Subcutaneous abdominal adipose tissue (tissue), 5 donors: ENCODE measurements at regions not wholly inside any gene's neighbourhood (a gene's known extent, or its start where the extent isn't known, plus 50 kb on each side); places are given as distances from the start of the nearest gene placed in this dataset.

Source experiments
- H3K27ac ChIP-seq: one replicate; pipeline ENCODE4 v1.7.0; 2013; ENCODE audit warnings: low read depth, mild to moderate bottlenecking, inconsistent platforms, low read length, moderate library complexity
- H3K27me3 ChIP-seq, 5 donors: one replicate each; pipeline ENCODE4 v1.7.0; 2013; ENCODE audit warnings: low read length in 5 of 5, inconsistent platforms in 1 of 5; ENCODE audit not compliant: control insufficient read depth in 5 of 5, insufficient read depth in 4 of 5
- H3K36me3 ChIP-seq, 5 donors: one replicate each; pipeline ENCODE4 v1.7.0; 2013; ENCODE audit warnings: low read length in 5 of 5; ENCODE audit not compliant: control insufficient read depth in 5 of 5, insufficient read depth in 5 of 5
- H3K4me1 ChIP-seq, 5 donors: one replicate each; pipeline ENCODE4 v1.7.0; 2013; ENCODE audit warnings: low read length in 5 of 5, mild to moderate bottlenecking in 3 of 5, moderate library complexity in 1 of 5; ENCODE audit not compliant: control insufficient read depth in 5 of 5, insufficient read depth in 5 of 5
- H3K4me3 ChIP-seq, 5 donors: one replicate each; pipeline ENCODE4 v1.7.0; 2013; ENCODE audit warnings: low read length in 5 of 5, low read depth in 1 of 5
- H3K9ac ChIP-seq, 5 donors: one replicate each; pipeline ENCODE4 v1.7.0; 2013; ENCODE audit warnings: low read length in 5 of 5, mild to moderate bottlenecking in 4 of 5, moderate library complexity in 3 of 5
- H3K9me3 ChIP-seq, 5 donors: one replicate each; pipeline ENCODE4 v1.7.0; 2013; ENCODE audit warnings: low read length in 5 of 5; ENCODE audit not compliant: control insufficient read depth in 5 of 5
- donor health status: healthy.
- donor health status: healthy.
- donor health status: healthy.
- donor health status: healthy.
- donor health status: healthy.

- no peaks in the 10 kb centered on the region for H3K4me1 ChIP-seq
These were observed 91.9 kb upstream of the PPP1R2C start for GRCh38 chrX:42869659-42870476.

GRCh38 chrX:42886519-42886918 lies 108.6 kb upstream of the PPP1R2C start:
- H3K9ac ChIP-seq: no peak overlapping the region
- H3K4me3 ChIP-seq: no peak overlapping the region
- no peaks in the 10 kb centered on the region for H3K4me1 ChIP-seq
- H3K27me3 ChIP-seq: peaks cover 0 to 6% (median 3%) of the 10 kb centered on the region in 5 donors
- H3K36me3 ChIP-seq: no peaks in the 10 kb centered on the region
- no peaks in the 10 kb centered on the region for H3K9me3 ChIP-seq
- no peak overlapping the region for H3K27ac ChIP-seq

More at GRCh38 chrX:42869659-42870476, 91.9 kb upstream of the PPP1R2C start:
- Histone ChIP-seq H3K27me3 (no peaks in the 10 kb centered on the region), H3K9ac (no peak overlapping the region), H3K4me3 (no peak overlapping the region), H3K36me3 (no peaks in the 10 kb centered on the region), H3K27ac (no peak overlapping the region), H3K9me3 (peaks cover 0 to 3% (median 0%) of the 10 kb centered on the region in 5 donors)

- H3K9ac ChIP-seq: no peak overlapping the region
- H3K4me1 ChIP-seq: no peaks in the 10 kb centered on the region
- H3K4me3 ChIP-seq: no peak overlapping the region
- no peak overlapping the region for H3K27ac ChIP-seq
- no peaks in the 10 kb centered on the region for H3K36me3 ChIP-seq
- no peaks in the 10 kb centered on the region for H3K9me3 ChIP-seq
- peaks cover 0 to 2% (median 0%) of the 10 kb centered on the region in 5 donors for H3K27me3 ChIP-seq
These were observed 123.0 kb upstream of the PPP1R2C start for GRCh38 chrX:42900947-42901346.

DNA sequence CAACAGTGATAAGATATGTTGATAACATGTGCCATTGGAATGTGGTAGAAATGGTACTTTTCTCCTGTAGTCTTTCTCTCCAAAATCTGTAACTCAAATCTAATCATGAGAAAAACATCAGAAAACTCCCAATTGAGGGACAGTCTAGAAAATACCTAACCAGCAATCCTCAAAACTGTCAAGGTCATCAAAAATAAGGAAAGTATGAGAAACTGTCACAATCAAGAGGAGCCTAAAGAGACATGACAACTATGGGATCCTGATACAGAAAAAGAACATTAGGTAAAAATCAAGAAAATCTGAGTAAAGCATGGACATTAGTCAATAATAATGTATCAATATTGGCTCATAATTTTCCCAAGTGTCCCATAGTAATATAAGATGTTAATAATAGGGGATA lies 124.5 kb upstream of the PPP1R2C start:
- Histone ChIP-seq H3K4me1 (no peaks in the 10 kb centered on the region), H3K4me3 (no peak overlapping the region), H3K27ac (no peak overlapping the region), H3K9me3 (no peaks in the 10 kb centered on the region), H3K36me3 (no peaks in the 10 kb centered on the region), H3K27me3 (peaks cover 0 to 2% (median 0%) of the 10 kb centered on the region in 5 donors), H3K9ac (no peak overlapping the region)

DNA sequence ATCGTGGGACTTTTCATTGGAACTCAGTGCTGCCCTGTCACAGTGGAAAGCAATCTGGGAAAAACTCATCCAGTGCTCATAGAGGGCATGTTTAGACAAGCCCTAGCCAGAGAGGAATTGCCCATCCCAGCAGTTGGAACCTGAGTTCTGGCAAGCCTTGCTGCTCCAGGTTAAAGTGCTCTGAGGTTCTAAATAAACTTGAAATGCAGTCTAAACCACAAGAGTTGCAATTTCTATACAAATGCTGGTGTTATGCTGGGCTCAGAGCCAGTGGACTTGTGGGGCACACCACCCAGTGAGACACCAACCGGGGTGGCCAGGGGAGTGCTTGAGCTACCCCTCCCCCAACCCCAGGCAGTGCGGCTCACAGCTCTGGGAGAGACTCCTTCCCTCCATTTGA lies 142.8 kb upstream of the PPP1R2C start:
- no peak overlapping the region for H3K27ac ChIP-seq
- peaks cover 0 to 4% (median 0%) of the 10 kb centered on the region in 5 donors for H3K9me3 ChIP-seq
- H3K4me1 ChIP-seq: no peaks in the 10 kb centered on the region
- H3K27me3 ChIP-seq: peaks cover 0 to 10% (median 4%) of the 10 kb centered on the region in 5 donors
- H3K36me3 ChIP-seq: no peaks in the 10 kb centered on the region
- no peak overlapping the region for H3K9ac ChIP-seq
- H3K4me3 ChIP-seq: no peak overlapping the region

DNA sequence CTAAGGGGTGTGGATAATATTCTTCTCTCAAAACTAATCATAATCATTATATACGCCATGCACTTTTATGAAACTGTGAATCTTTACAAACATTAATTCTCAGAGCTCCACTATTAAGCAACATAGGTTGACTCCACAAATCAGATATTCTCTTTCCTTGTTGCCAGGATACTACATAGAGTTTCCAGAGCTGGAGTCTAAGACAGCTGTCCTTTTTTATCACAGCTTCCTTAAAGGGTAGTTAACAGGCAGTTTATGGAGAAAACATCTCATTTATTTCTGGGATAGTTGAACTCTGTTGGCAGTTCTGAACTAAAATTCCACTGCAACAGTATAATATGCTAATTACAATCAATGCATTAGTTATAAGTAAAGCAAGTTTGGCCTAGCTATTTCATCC lies 152.1 kb upstream of the PPP1R2C start:
- H3K9me3 ChIP-seq: no peaks in the 10 kb centered on the region
- no peaks in the 10 kb centered on the region for H3K36me3 ChIP-seq
- peaks cover 0 to 8% (median 4%) of the 10 kb centered on the region in 5 donors for H3K27me3 ChIP-seq
- H3K4me3 ChIP-seq: no peak overlapping the region
- H3K9ac ChIP-seq: no peak overlapping the region
- no peak overlapping the region for H3K27ac ChIP-seq
- H3K4me1 ChIP-seq: no peaks in the 10 kb centered on the region

GRCh38 chrX:42930951-42931350 lies 153.0 kb upstream of the PPP1R2C start:
- Histone ChIP-seq H3K4me1 (no peaks in the 10 kb centered on the region), H3K27me3 (peaks cover 0 to 8% (median 4%) of the 10 kb centered on the region in 5 donors), H3K9ac (no peak overlapping the region), H3K9me3 (no peaks in the 10 kb centered on the region), H3K27ac (no peak overlapping the region), H3K4me3 (no peak overlapping the region), H3K36me3 (no peaks in the 10 kb centered on the region)

DNA sequence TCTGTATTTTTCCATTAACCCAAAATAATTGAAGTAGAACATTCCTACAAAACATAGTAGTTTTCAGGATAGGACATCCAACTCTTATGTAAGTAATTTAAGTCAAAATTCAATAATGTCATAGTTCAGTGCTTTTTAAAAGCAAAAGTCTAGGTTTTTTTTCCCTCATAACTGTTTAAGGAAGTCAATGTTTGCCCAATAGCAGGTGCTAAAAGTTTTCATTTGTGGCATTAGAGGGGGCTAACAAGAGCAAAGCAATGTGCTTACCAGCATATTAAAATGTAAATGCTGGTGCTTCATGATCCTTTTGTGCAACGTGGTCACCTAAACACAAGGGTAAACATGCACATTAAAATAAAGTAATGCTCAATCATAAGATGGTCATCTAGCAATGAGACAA lies 155.2 kb upstream of the PPP1R2C start:
- no peak overlapping the region for H3K27ac ChIP-seq
- H3K36me3 ChIP-seq: no peaks in the 10 kb centered on the region
- H3K4me3 ChIP-seq: no peak overlapping the region
- H3K27me3 ChIP-seq: peaks cover 0 to 8% (median 4%) of the 10 kb centered on the region in 5 donors
- H3K4me1 ChIP-seq: no peaks in the 10 kb centered on the region
- no peak overlapping the region for H3K9ac ChIP-seq
- no peaks in the 10 kb centered on the region for H3K9me3 ChIP-seq

DNA sequence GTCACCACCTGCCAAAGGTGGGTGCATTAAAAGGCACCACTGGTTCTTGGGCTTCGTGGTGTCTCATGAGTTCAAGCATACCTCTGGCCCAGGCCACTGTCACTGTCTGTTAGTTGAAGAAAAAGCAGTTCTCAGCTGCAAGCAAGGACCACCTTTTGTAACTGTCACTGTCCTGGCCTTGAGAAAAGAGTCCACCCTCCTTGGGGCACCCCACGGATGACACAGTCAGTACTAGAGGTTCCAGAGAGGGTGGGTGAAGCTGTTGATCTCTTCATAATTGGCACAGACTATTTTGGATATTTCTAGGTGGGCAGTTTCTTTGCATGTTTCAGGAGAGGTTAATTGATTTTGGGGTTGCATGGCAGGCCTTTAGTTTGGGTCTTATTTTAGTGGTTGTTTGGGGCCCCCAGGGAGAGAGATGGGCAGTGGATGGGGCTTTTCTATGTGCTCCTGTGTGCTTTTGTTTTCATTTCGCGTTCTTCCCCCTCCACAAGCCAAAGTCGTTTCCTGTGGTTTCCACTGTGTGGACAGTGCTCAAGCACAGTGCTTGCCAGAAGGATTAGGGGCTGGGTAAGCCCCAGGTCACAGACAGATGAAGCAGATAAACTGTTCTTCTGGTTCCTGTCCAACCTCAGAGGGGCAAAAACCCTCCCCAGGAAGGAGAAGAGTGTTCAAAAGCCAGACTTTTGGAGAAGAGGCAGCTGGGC lies 156.2 kb upstream of the PPP1R2C start:
- Histone ChIP-seq H3K4me3 (no peak overlapping the region), H3K9me3 (peaks cover 0 to 4% (median 0%) of the 10 kb centered on the region in 5 donors), H3K9ac (no peak overlapping the region), H3K36me3 (no peaks in the 10 kb centered on the region), H3K27ac (no peak overlapping the region), H3K4me1 (no peaks in the 10 kb centered on the region), H3K27me3 (peaks cover 0 to 8% (median 4%) of the 10 kb centered on the region in 5 donors)

GRCh38 chrX:42941671-42942070 lies 163.7 kb upstream of the PPP1R2C start:
- peaks cover 0 to 6% (median 0%) of the 10 kb centered on the region in 5 donors for H3K27me3 ChIP-seq

More at GRCh38 chrX:42941671-42942070, 163.7 kb upstream of the PPP1R2C start:
- H3K36me3 ChIP-seq: no peaks in the 10 kb centered on the region
- no peak overlapping the region for H3K9ac ChIP-seq
- no peaks in the 10 kb centered on the region for H3K4me1 ChIP-seq
- H3K9me3 ChIP-seq: peaks cover 3 to 6% (median 4%) of the 10 kb centered on the region in 5 donors
- no peak overlapping the region for H3K4me3 ChIP-seq
- no peak overlapping the region for H3K27ac ChIP-seq
